H1 (cell line): ENCODE measurements at regions not wholly inside any gene's neighbourhood (a gene's known extent, or its start where the extent isn't known, plus 50 kb on each side); places are given as distances from the start of the nearest gene placed in this dataset.

Experiments
- CHD1 ChIP-seq: IDR thresholded peaks from 2 replicates; pipeline ENCODE4 v1.6.1; 2012; ENCODE audit warnings: low read depth, low read length, improper control_type of control experiment
- CHD7 ChIP-seq: fragments of 300-600 bp; sonication (generic); IDR thresholded peaks from 2 replicates; pipeline ENCODE4 v1.7.1; 2012; ENCODE audit warnings: low read length, moderate library complexity, mild to moderate bottlenecking, inconsistent platforms; ENCODE audit not compliant: insufficient replicate concordance
- CREB1 ChIP-seq: IDR thresholded peaks from 2 replicates; pipeline ENCODE4 v1.6.1; 2012; ENCODE audit warnings: inconsistent platforms
- CTBP2 ChIP-seq: IDR thresholded peaks from 2 replicates; pipeline ENCODE4 v1.7.0; 2011; ENCODE audit warnings: borderline replicate concordance, mild to moderate bottlenecking, moderate library complexity, mixed read lengths, low read length; ENCODE audit not compliant: insufficient read depth, insufficient read length
- HDAC6 ChIP-seq: IDR thresholded peaks from one replicate; pipeline ENCODE4 v1.7.1; 2012; ENCODE audit warnings: low read depth, mild to moderate bottlenecking, inconsistent platforms, low read length, moderate library complexity
- JUND ChIP-seq: IDR thresholded peaks from 2 replicates; pipeline ENCODE4 v1.6.1; 2011; ENCODE audit warnings: mild to moderate bottlenecking, improper control_type of control experiment, low read length
- KDM4A ChIP-seq: IDR thresholded peaks from one replicate; pipeline ENCODE4 v1.7.1; 2012; ENCODE audit warnings: low read depth, mild to moderate bottlenecking, moderate library complexity, low read length, inconsistent platforms; ENCODE audit not compliant: severe bottlenecking
- NANOG ChIP-seq: IDR thresholded peaks from 2 replicates; pipeline ENCODE4 v1.6.1; 2011; ENCODE audit warnings: low read length, low read depth, mild to moderate bottlenecking, inconsistent platforms; ENCODE audit not compliant: insufficient read depth, poor library complexity, severe bottlenecking
- RFX5 ChIP-seq: IDR thresholded peaks from 2 replicates; pipeline ENCODE4 v1.6.1; 2011; ENCODE audit warnings: low read depth, low read length, improper control_type of control experiment, borderline replicate concordance
- RNF2 ChIP-seq: fragments of 200-900, 300-1000 bp; sonication (generic); IDR thresholded peaks from 2 replicates; pipeline ENCODE4 v1.7.1; 2016; ENCODE audit warnings: borderline replicate concordance, low read depth, mild to moderate bottlenecking, antibody characterized with exemption, low read length; ENCODE audit not compliant: poor library complexity, severe bottlenecking; ENCODE audit errors: missing control alignments
- RXRA ChIP-seq: IDR thresholded peaks from 2 replicates; pipeline ENCODE4 v1.6.1; 2011; ENCODE audit warnings: low read depth, mild to moderate bottlenecking, low read length, moderate library complexity; ENCODE audit not compliant: insufficient read depth
- TAF1 ChIP-seq: IDR thresholded peaks from 2 replicates; pipeline ENCODE4 v1.6.1; 2011; ENCODE audit warnings: mild to moderate bottlenecking, low read depth, low read length

GRCh38 chr14:30082486-30082885 is 154.8 kb upstream of the PRKD1 start (continued):
- TF ChIP-seq CHD7: no peak
- no peak for TF ChIP-seq RNF2
- no peak for TF ChIP-seq KDM4A
- TF ChIP-seq CHD1: no peak
- TF ChIP-seq JUND: no peak
- no peak for TF ChIP-seq CREB1
- TF ChIP-seq TAF1: no peak
- no peak for TF ChIP-seq RFX5
- no peak for TF ChIP-seq NANOG
- no peak for TF ChIP-seq HDAC6
- TF ChIP-seq CTBP2: no peak
- no peak for TF ChIP-seq RXRA
- TF ChIP-seq, all 59 proteins: peak for 0
